ENCODE measurements at regions not wholly inside any gene's neighbourhood (a gene's known extent, or its start where the extent isn't known, plus 50 kb on each side); places are given as distances from the start of the nearest gene placed in this dataset.

GRCh38 chr7:142311876-142312275, 54.0 kb upstream of the PRSS58 start:
- DNase-seq = no peak

GRCh38 chr7:142308918-142309317, 51.1 kb upstream of the PRSS58 start:
- DNase-seq = no peak

- DNase-seq = no peak
Observed at GRCh38 chr7:142308326-142308725, 50.5 kb upstream of the PRSS58 start.

All from stimulated activated CD4-positive, alpha-beta T cell treated with anti-CD3 and anti-CD28 coated beads, Interleukin-1b, Interleukin-23, amount 100 ng/mL, for 48 hours (primary cell).